ENCODE measurements at regions not wholly inside any gene's neighbourhood (a gene's known extent, or its start where the extent isn't known, plus 50 kb on each side); places are given as distances from the start of the nearest gene placed in this dataset.

DNA sequence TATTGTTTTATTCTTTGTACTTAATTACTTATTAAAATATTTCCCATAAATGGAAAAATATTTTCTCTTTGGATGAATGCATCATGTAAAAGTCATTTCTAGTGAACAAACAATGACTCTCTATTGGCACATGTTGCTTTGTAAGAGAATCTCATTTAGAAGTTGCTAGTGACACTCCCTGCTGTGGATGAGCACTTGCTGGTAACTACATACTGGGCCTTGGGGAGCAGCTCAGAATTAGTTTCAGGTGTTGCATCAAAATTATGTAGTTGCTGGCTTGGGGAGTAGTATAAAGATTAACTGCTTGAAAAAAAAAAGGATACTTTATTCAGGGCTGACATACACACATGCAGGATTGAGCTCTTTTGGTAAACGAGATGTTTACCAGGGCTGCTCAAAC, 80.3 kb upstream of the KCNAB1 start:
- TF ChIP-seq, protein P1, sequence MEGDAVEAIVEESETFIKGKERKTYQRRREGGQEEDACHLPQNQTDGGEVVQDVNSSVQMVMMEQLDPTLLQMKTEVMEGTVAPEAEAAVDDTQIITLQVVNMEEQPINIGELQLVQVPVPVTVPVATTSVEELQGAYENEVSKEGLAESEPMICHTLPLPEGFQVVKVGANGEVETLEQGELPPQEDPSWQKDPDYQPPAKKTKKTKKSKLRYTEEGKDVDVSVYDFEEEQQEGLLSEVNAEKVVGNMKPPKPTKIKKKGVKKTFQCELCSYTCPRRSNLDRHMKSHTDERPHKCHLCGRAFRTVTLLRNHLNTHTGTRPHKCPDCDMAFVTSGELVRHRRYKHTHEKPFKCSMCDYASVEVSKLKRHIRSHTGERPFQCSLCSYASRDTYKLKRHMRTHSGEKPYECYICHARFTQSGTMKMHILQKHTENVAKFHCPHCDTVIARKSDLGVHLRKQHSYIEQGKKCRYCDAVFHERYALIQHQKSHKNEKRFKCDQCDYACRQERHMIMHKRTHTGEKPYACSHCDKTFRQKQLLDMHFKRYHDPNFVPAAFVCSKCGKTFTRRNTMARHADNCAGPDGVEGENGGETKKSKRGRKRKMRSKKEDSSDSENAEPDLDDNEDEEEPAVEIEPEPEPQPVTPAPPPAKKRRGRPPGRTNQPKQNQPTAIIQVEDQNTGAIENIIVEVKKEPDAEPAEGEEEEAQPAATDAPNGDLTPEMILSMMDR (IDR thresholded peaks at IDR 0.05), result no peak
- TF ChIP-seq POLR2A (IDR thresholded peaks at IDR 0.05) (no peak), POLR2AphosphoS5 (IDR thresholded peaks at IDR 0.05) (no peak)

Data from sigmoid colon (tissue), 4 donors.